GM12891 (cell line): ENCODE measurements at regions not wholly inside any gene's neighbourhood (a gene's known extent, or its start where the extent isn't known, plus 50 kb on each side); places are given as distances from the start of the nearest gene placed in this dataset.
"Not testable (repeated sequence)": the region's sequence is repeated elsewhere in the genome, so short reads cannot be mapped to it uniquely, and the experiment has no call there.

Experiments
- DNase-seq: peaks from one replicate; pipeline ENCODE4 v3.0.0; 2011; ENCODE audit warnings: low spot score; ENCODE audit not compliant: insufficient read length
- FAIRE-seq: peaks from 2 replicates; lab custom pipeline; 2011; peaks lifted over from hg19 to GRCh38; lab: Jason Lieb, UNC
- PAX5 ChIP-seq: IDR thresholded peaks from 2 replicates; pipeline ENCODE4 v1.6.1; 2011; ENCODE audit warnings: low read length, moderate library complexity, mild to moderate bottlenecking; ENCODE audit not compliant: insufficient read depth, severe bottlenecking
- POLR2A ChIP-seq: IDR thresholded peaks from 2 replicates; pipeline ENCODE4 v1.6.1; 2011; ENCODE audit warnings: low read depth, low read length, control low read depth
- POLR2AphosphoS5 ChIP-seq: IDR thresholded peaks from 2 replicates; pipeline ENCODE4 v1.6.1; 2011; ENCODE audit warnings: low read depth, low read length, control low read depth
- POU2F2 ChIP-seq: IDR thresholded peaks from 2 replicates; pipeline ENCODE4 v1.6.1; 2011; ENCODE audit warnings: low read depth, mild to moderate bottlenecking, control low read depth, low read length, moderate library complexity
- SPI1 ChIP-seq: IDR thresholded peaks from 2 replicates; pipeline ENCODE4 v1.6.1; 2011; ENCODE audit warnings: low read depth, low read length, control low read depth
- TAF1 ChIP-seq: IDR thresholded peaks from 2 replicates; pipeline ENCODE4 v1.6.1; 2011; ENCODE audit warnings: low read depth, low read length, control low read depth

GRCh38 chr13:89169951-89170350 is 1498.8 kb downstream of the SLITRK5 start:
- FAIRE-seq (no peak), DNase-seq (no peak)
- TF ChIP-seq POLR2AphosphoS5 = no peak
- no peak for TF ChIP-seq PAX5
- no peak for TF ChIP-seq SPI1
- TF ChIP-seq POU2F2 = no peak
- no peak for TF ChIP-seq POLR2A
- no peak for TF ChIP-seq TAF1

- no peak for TF ChIP-seq TAF1
- TF ChIP-seq POLR2A = no peak
- TF ChIP-seq POLR2AphosphoS5 = no peak
- no peak for TF ChIP-seq POU2F2
- TF ChIP-seq PAX5 = no peak
- TF ChIP-seq SPI1 = no peak
- FAIRE-seq = no peak
- DNase-seq = no peak
Measured at GRCh38 chr13:89181041-89181440, 1509.9 kb downstream of the SLITRK5 start.

GRCh38 chr13:89199138-89199537 is 1528.0 kb downstream of the SLITRK5 start:
- FAIRE-seq = no peak
- TF ChIP-seq POLR2AphosphoS5 (no peak), PAX5 (no peak), SPI1 (no peak), TAF1 (no peak), POU2F2 (no peak), POLR2A (no peak)
- DNase-seq = no peak

GRCh38 chr13:89204435-89204834 is 1533.3 kb downstream of the SLITRK5 start:
- no peak for TF ChIP-seq TAF1
- no peak for TF ChIP-seq SPI1
- no peak for TF ChIP-seq POLR2A
- no peak for TF ChIP-seq POU2F2
- TF ChIP-seq POLR2AphosphoS5 = no peak
- no peak for TF ChIP-seq PAX5
- DNase-seq (no peak), FAIRE-seq (no peak)

- FAIRE-seq (no peak), DNase-seq (no peak)
- no peak for TF ChIP-seq PAX5
- no peak for TF ChIP-seq POLR2AphosphoS5
- TF ChIP-seq POLR2A = no peak
- TF ChIP-seq POU2F2 = no peak
Measured at GRCh38 chr13:89205856-89206520, 1534.8 kb downstream of the SLITRK5 start.

GRCh38 chr13:89212186-89212585 is 1541.0 kb downstream of the SLITRK5 start:
- TF ChIP-seq SPI1 (no peak), POLR2A (no peak), POLR2AphosphoS5 (no peak), POU2F2 (no peak), TAF1 (no peak), PAX5 (no peak)
- DNase-seq = no peak
- no peak for FAIRE-seq

- TF ChIP-seq TAF1 = no peak
- TF ChIP-seq POLR2A = no peak
- no peak for TF ChIP-seq PAX5
- no peak for TF ChIP-seq POU2F2
- no peak for TF ChIP-seq SPI1
- no peak for TF ChIP-seq POLR2AphosphoS5
- DNase-seq (no peak), FAIRE-seq (no peak)
Measured at GRCh38 chr13:89214185-89214584, 1543.0 kb downstream of the SLITRK5 start.

GRCh38 chr13:89215319-89215718 is 1544.1 kb downstream of the SLITRK5 start:
- DNase-seq, FAIRE-seq: not testable (repeated sequence)

- FAIRE-seq (no peak), DNase-seq (no peak)
- TF ChIP-seq PAX5 (no peak), SPI1 (no peak), POLR2AphosphoS5 (no peak), POU2F2 (no peak), TAF1 (no peak), POLR2A (no peak)
Measured at GRCh38 chr13:89217813-89218212, 1546.6 kb downstream of the SLITRK5 start.
